Uterus (tissue), 3 donors: ENCODE measurements at regions not wholly inside any gene's neighbourhood (a gene's known extent, or its start where the extent isn't known, plus 50 kb on each side); places are given as distances from the start of the nearest gene placed in this dataset.
"Not testable (repeated sequence)": the region's sequence is repeated elsewhere in the genome, so short reads cannot be mapped to it uniquely, and the experiment has no call there.

Experiments
- DNase-seq, 2 donors: peaks; one replicate each; pipeline ENCODE4 v3.0.0-alpha.2; 2019 to 2020
- H3K27ac ChIP-seq, 2 donors: fragments of 200-600 bp; sonication (generic); 1 replicate in 1 of 2; 2 replicates in 1 of 2; pipeline ENCODE4 v1.5.1; 2016 to 2018
- H3K27me3 ChIP-seq, 2 donors: fragments of 200-600 bp; sonication (generic); one replicate each; pipeline ENCODE4 v1.5.1; 2018 to 2019; ENCODE audit warnings: control low read depth in 1 of 2
- H3K36me3 ChIP-seq, 2 donors: fragments of 200-600 bp; sonication (generic); one replicate each; pipeline ENCODE4 v1.5.1; 2019; ENCODE audit warnings: control low read depth in 1 of 2
- H3K4me1 ChIP-seq, 2 donors: fragments of 200-600 bp; sonication (generic); one replicate each; pipeline ENCODE4 v1.5.1; 2018 to 2019; ENCODE audit warnings: control low read depth in 1 of 2
- H3K4me3 ChIP-seq, 2 donors: fragments of 200-600 bp; sonication (generic); 1 replicate in 1 of 2; 2 replicates in 1 of 2; pipeline ENCODE4 v1.5.1; 2018 to 2019; ENCODE audit warnings: mild to moderate bottlenecking in 1 of 2
- H3K9me3 ChIP-seq, 2 donors: fragments of 200-600 bp; sonication (generic); one replicate each; pipeline ENCODE4 v1.5.1; 2019; ENCODE audit warnings: control low read depth in 1 of 2
- CTCF ChIP-seq, 4 experiments: fragments of 200-600 bp in 2 of 4; fragments of 450-650 bp in 2 of 4; sonication (generic) in 2 of 4; IDR thresholded peaks; one replicate each; pipeline ENCODE4 v1.5.1; 2016 to 2019; ENCODE audit warnings: antibody characterized with exemption in 4 of 4, mild to moderate bottlenecking in 2 of 4, moderate library complexity in 1 of 4
- POLR2A ChIP-seq, 2 donors: fragments of 450-650 bp; IDR thresholded peaks; one replicate each; pipeline ENCODE4 v1.6.1; 2016; ENCODE audit warnings: antibody characterized with exemption in 2 of 2, mild to moderate bottlenecking in 1 of 2, moderate library complexity in 1 of 2
- intact Hi-C: fragments of 100-400 bp; cut with DNase I; formaldehyde crosslinking; loops from one replicate; pipeline ENCODE4 v1.15.1; 2023; ENCODE audit warnings: low total_unique reads
- donor health status: DM: yes; HTN: yes; CAD: no.

GRCh38 chr6:12537389-12537788 is 179.2 kb upstream of the PHACTR1 start:
- no peaks in the 10 kb centered on the region for H3K4me1 ChIP-seq
- no peak for DNase-seq
- intact Hi-C loops: no loop called here
- no peaks in the 10 kb centered on the region for H3K27me3 ChIP-seq
- no peaks in the 10 kb centered on the region for H3K36me3 ChIP-seq
- no peak overlapping the region for H3K4me3 ChIP-seq
- H3K9me3 ChIP-seq: no peaks in the 10 kb centered on the region
- TF ChIP-seq CTCF (IDR thresholded peaks at IDR 0.05): no peak
- no peak for TF ChIP-seq POLR2A (IDR thresholded peaks at IDR 0.05)
- no peak overlapping the region for H3K27ac ChIP-seq

- TF ChIP-seq CTCF (IDR thresholded peaks at IDR 0.05): no peak
- TF ChIP-seq POLR2A (IDR thresholded peaks at IDR 0.05): no peak
- Histone ChIP-seq H3K27ac (no peak overlapping the region), H3K4me1 (no peaks in the 10 kb centered on the region), H3K4me3 (no peak overlapping the region), H3K27me3 (no peaks in the 10 kb centered on the region), H3K36me3 (no peaks in the 10 kb centered on the region), H3K9me3 (no peaks in the 10 kb centered on the region)
- intact Hi-C loops: no loop called here
- peak; percentile 17 to 39 for DNase-seq
Observed at GRCh38 chr6:12538881-12539357, 177.6 kb upstream of the PHACTR1 start.

GRCh38 chr6:12542319-12543115 is 174.1 kb upstream of the PHACTR1 start:
- intact Hi-C loops, H3K27me3 ChIP-seq, H3K9me3 ChIP-seq, H3K4me1 ChIP-seq, H3K36me3 ChIP-seq, DNase-seq, H3K4me3 ChIP-seq, H3K27ac ChIP-seq: not testable (repeated sequence)

GRCh38 chr6:12543953-12544352 is 172.6 kb upstream of the PHACTR1 start:
- no peak overlapping the region for H3K27ac ChIP-seq
- TF ChIP-seq CTCF (IDR thresholded peaks at IDR 0.05): no peak
- no peak for TF ChIP-seq POLR2A (IDR thresholded peaks at IDR 0.05)
- intact Hi-C loops: no loop called here
- H3K4me1 ChIP-seq: no peaks in the 10 kb centered on the region
- no peaks in the 10 kb centered on the region for H3K9me3 ChIP-seq
- H3K36me3 ChIP-seq: no peaks in the 10 kb centered on the region
- no peak overlapping the region for H3K4me3 ChIP-seq
- no peaks in the 10 kb centered on the region for H3K27me3 ChIP-seq
- DNase-seq: no peak

GRCh38 chr6:12544821-12545565 is 171.6 kb upstream of the PHACTR1 start:
- intact Hi-C loops: no loop called here
- DNase-seq: no peak
- no peak for TF ChIP-seq CTCF (IDR thresholded peaks at IDR 0.05)
- TF ChIP-seq POLR2A (IDR thresholded peaks at IDR 0.05): no peak
- no peak overlapping the region for H3K4me3 ChIP-seq
- H3K36me3 ChIP-seq: no peaks in the 10 kb centered on the region
- no peaks in the 10 kb centered on the region for H3K9me3 ChIP-seq
- no peaks in the 10 kb centered on the region for H3K4me1 ChIP-seq
- no peak overlapping the region for H3K27ac ChIP-seq
- H3K27me3 ChIP-seq: no peaks in the 10 kb centered on the region
